Progenitor cell of endocrine pancreas (in vitro differentiated cells): ENCODE measurements at regions not wholly inside any gene's neighbourhood (a gene's known extent, or its start where the extent isn't known, plus 50 kb on each side); places are given as distances from the start of the nearest gene placed in this dataset.
"Not testable (repeated sequence)": the region's sequence is repeated elsewhere in the genome, so short reads cannot be mapped to it uniquely, and the experiment has no call there.

Experiments used
- DNase-seq: peaks from one replicate; pipeline ENCODE4 v3.0.0; 2021; ENCODE audit warnings: low spot score; ENCODE audit not compliant: unreplicated experiment
- H3K27ac Mint-ChIP-seq: 2 replicates; pipeline ENCODE4 v1.8.0; 2021; ENCODE audit warnings: mild to moderate bottlenecking, moderate library complexity, mixed read lengths
- H3K27me3 Mint-ChIP-seq: 2 replicates; pipeline ENCODE4 v1.8.0; 2021; ENCODE audit warnings: mixed read lengths
- H3K36me3 Mint-ChIP-seq: 2 replicates; pipeline ENCODE4 v1.8.0; 2022; ENCODE audit warnings: mixed read lengths; ENCODE audit not compliant: insufficient read depth
- H3K4me1 Mint-ChIP-seq: 2 replicates; pipeline ENCODE4 v1.8.0; 2021; ENCODE audit warnings: low read depth, mixed read lengths
- H3K4me3 Mint-ChIP-seq: 2 replicates; pipeline ENCODE4 v1.8.0; 2021; ENCODE audit warnings: low read depth, mild to moderate bottlenecking, moderate library complexity, mixed read lengths
- H3K9me3 Mint-ChIP-seq: 2 replicates; pipeline ENCODE4 v1.8.0; 2021; ENCODE audit warnings: low read depth, mixed read lengths
- CTCF ChIP-seq: fragments of 200-600 bp; sonication (generic); IDR thresholded peaks from one replicate; pipeline ENCODE4 v1.5.0; 2021; ENCODE audit warnings: antibody characterized with exemption, mild to moderate bottlenecking; ENCODE audit not compliant: unreplicated experiment

GRCh38 chr4:32929796-32930699, 2209.9 kb downstream of the PCDH7 start:
- H3K36me3 Mint-ChIP-seq: no peaks in the 10 kb centered on the region
- no peaks in the 10 kb centered on the region for H3K27me3 Mint-ChIP-seq
- no peak for DNase-seq
- TF ChIP-seq CTCF: no peak
- no peaks in the 10 kb centered on the region for H3K4me1 Mint-ChIP-seq
- H3K4me3 Mint-ChIP-seq: no peak overlapping the region
- H3K27ac Mint-ChIP-seq: no peak overlapping the region
- no peaks in the 10 kb centered on the region for H3K9me3 Mint-ChIP-seq

- TF ChIP-seq CTCF: no peak
- Mint-ChIP-seq H3K9me3 (no peaks in the 10 kb centered on the region), H3K4me1 (no peaks in the 10 kb centered on the region), H3K27ac (no peak overlapping the region), H3K36me3 (no peaks in the 10 kb centered on the region), H3K27me3 (no peaks in the 10 kb centered on the region), H3K4me3 (no peak overlapping the region)
- no peak for DNase-seq
These were observed 2210.5 kb downstream of the PCDH7 start for GRCh38 chr4:32930700-32931099.

GRCh38 chr4:32931475-32931874, 2211.3 kb downstream of the PCDH7 start:
- no peak overlapping the region for H3K4me3 Mint-ChIP-seq

GRCh38 chr4:32932156-32932555, 2212.0 kb downstream of the PCDH7 start:
- no peak overlapping the region for H3K27ac Mint-ChIP-seq
- H3K9me3 Mint-ChIP-seq: no peaks in the 10 kb centered on the region
- H3K4me1 Mint-ChIP-seq: no peaks in the 10 kb centered on the region
- H3K27me3 Mint-ChIP-seq: no peaks in the 10 kb centered on the region
- no peak for TF ChIP-seq CTCF
- DNase-seq: no peak
- H3K36me3 Mint-ChIP-seq: no peaks in the 10 kb centered on the region
- no peak overlapping the region for H3K4me3 Mint-ChIP-seq

More at GRCh38 chr4:32931475-32931874, 2211.3 kb downstream of the PCDH7 start:
- TF ChIP-seq CTCF: no peak
- H3K27me3 Mint-ChIP-seq: no peaks in the 10 kb centered on the region
- no peak overlapping the region for H3K27ac Mint-ChIP-seq
- H3K9me3 Mint-ChIP-seq: no peaks in the 10 kb centered on the region
- H3K36me3 Mint-ChIP-seq: no peaks in the 10 kb centered on the region
- H3K4me1 Mint-ChIP-seq: no peaks in the 10 kb centered on the region
- no peak for DNase-seq

GRCh38 chr4:32939222-32939621, 2219.1 kb downstream of the PCDH7 start:
- not testable (repeated sequence) for H3K27ac Mint-ChIP-seq, H3K27me3 Mint-ChIP-seq, H3K36me3 Mint-ChIP-seq, DNase-seq, H3K4me3 Mint-ChIP-seq, H3K4me1 Mint-ChIP-seq
- peaks cover 14% of the 10 kb centered on the region for H3K9me3 Mint-ChIP-seq

GRCh38 chr4:32950866-32951265, 2230.7 kb downstream of the PCDH7 start:
- H3K4me3 Mint-ChIP-seq: no peak overlapping the region
- no peaks in the 10 kb centered on the region for H3K36me3 Mint-ChIP-seq
- no peak for DNase-seq
- H3K4me1 Mint-ChIP-seq: no peaks in the 10 kb centered on the region
- peaks cover 18% of the 10 kb centered on the region for H3K9me3 Mint-ChIP-seq
- TF ChIP-seq CTCF: no peak
- no peaks in the 10 kb centered on the region for H3K27me3 Mint-ChIP-seq
- no peak overlapping the region for H3K27ac Mint-ChIP-seq
